ENCODE measurements at regions not wholly inside any gene's neighbourhood (a gene's known extent, or its start where the extent isn't known, plus 50 kb on each side); places are given as distances from the start of the nearest gene placed in this dataset.
A peak's percentile ranks its signal among the peaks of the same experiment; 100 is the strongest.

DNA sequence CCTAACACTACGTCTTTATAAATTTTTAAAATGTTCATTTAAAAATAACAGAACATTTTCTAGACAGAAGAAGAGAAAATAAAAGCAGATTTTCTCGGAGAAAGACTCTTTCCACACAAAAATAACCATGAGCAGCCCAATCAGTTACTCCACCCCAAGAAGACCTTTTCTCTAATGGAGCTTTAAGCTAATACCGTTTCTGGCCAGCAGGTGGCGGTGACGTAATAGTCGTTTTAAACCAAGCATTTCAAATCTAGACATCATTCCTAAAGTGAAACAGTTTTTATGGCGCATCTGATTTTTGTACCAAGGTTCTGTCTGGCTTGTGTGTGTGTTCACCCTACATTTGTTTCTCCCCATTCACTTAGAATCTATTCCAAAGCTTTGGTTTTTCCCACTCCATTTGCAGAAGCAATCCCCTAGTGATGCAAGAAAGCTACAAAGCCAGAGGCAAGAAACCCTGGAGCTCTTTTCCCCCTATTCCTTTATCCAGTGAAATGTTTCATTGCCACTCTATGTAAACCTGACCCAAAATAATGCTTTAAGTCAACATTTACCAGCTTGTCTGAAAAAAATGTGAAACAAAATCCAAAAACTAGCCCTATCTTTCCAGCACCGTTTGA is 336.7 kb upstream of the IGF1R start:
- Histone ChIP-seq H3K4me1 (no peaks in the 10 kb centered on the region), H3K27ac (no peak overlapping the region), H3K4me3 (no peak overlapping the region), H3K9me3 (no peaks in the 10 kb centered on the region), H3K36me3 (no peaks in the 10 kb centered on the region), H3K27me3 (peaks cover 0 to 3% (median 0%) of the 10 kb centered on the region in 4 donors)
- DNase-seq, result peak in 5 of 6 donors; percentile 46 to 88 (median 67)
- peak in 3 of 4 donors; percentile 79 to 84 (median 84) for ATAC-seq
- peak; percentile 63 to 78 (median 69) for TF ChIP-seq CTCF (IDR thresholded peaks at IDR 0.05)
- FAIRE-seq, result peak; percentile 90
- WGBS, 2 donors, result 10 to 12% methylated on average over 8 of the region's 8 CpGs
- intact Hi-C loops (cut with DNase I), result no loop called here

DNA sequence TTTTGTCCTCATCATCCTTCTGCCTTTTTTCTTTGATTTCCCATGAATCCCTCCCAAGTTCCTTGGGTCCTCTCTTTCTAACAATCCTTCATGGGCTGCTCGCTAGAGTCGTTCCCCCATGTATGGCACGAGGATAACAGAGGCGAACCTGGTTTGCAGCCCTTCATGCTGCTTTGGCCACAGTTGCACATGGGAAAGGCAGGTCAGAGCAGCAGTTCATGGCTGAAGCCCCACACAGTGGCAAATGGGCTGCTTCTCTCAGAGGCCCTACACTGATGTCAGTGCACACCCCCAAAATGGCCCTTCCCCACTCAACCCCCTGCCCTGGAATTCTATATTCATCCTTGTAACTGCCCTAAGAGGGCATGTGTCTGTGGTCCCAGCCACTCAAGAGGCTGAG is 335.4 kb upstream of the IGF1R start:
- H3K9me3 ChIP-seq, result no peaks in the 10 kb centered on the region
- TF ChIP-seq CTCF (IDR thresholded peaks at IDR 0.05), result no peak
- no peak overlapping the region for H3K27ac ChIP-seq
- whole genome bisulfite sequencing, 2 donors, result 52 to 84% methylated on average over 4 of the region's 4 CpGs
- DNase-seq, result no peak
- no peaks in the 10 kb centered on the region for H3K36me3 ChIP-seq
- no peak for FAIRE-seq
- no peaks in the 10 kb centered on the region for H3K4me1 ChIP-seq
- no peak overlapping the region for H3K4me3 ChIP-seq
- no peak for ATAC-seq
- intact Hi-C loops (cut with DNase I), result no loop called here
- H3K27me3 ChIP-seq, result peaks cover 0 to 3% (median 0%) of the 10 kb centered on the region in 4 donors

DNA sequence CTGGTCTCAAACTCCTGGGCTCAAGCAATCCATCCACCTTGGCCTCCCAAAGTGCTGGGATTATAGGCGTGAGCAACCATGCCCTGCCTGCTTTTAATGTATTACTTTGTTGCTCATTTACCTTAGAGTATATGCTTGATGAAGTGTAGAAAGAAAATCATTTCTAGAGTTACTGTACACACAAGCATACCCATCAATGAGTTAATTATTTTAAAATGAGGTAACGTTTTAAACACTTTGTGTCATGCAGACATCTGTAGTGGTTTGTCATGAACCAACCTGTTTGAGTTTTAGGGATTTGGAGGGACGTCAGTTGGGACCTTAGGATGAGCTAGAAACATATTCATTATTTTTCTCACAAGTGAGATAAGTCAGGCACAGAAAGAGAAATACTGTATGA is 332.4 kb upstream of the IGF1R start:
- FAIRE-seq (no peak), ATAC-seq (no peak), DNase-seq (no peak)
- H3K36me3 ChIP-seq, result no peaks in the 10 kb centered on the region
- no peak for TF ChIP-seq CTCF (IDR thresholded peaks at IDR 0.05)
- H3K4me3 ChIP-seq, result no peak overlapping the region
- 37 to 48% methylated on average over 3 of the region's 3 CpGs for WGBS, 2 donors
- H3K4me1 ChIP-seq, result no peaks in the 10 kb centered on the region
- H3K27ac ChIP-seq, result no peak overlapping the region
- H3K27me3 ChIP-seq, result peaks cover 0 to 3% (median 0%) of the 10 kb centered on the region in 4 donors
- intact Hi-C loops (cut with DNase I), result loop anchor here in 2 of 3 donors (2.0 to 5.0 kb wide), 2 partner anchors 103 to 106 kb away; no protein-coding TSS in a partner anchor
- H3K9me3 ChIP-seq, result no peaks in the 10 kb centered on the region

- no peak for TF ChIP-seq CTCF (IDR thresholded peaks at IDR 0.05)
- intact Hi-C loops (cut with DNase I), result no loop called here
- Histone ChIP-seq H3K4me3 (no peak overlapping the region), H3K27ac (no peak overlapping the region), H3K27me3 (no peaks in the 10 kb centered on the region), H3K9me3 (no peaks in the 10 kb centered on the region), H3K4me1 (no peaks in the 10 kb centered on the region), H3K36me3 (no peaks in the 10 kb centered on the region)
- FAIRE-seq, result no peak
- 56 to 64% methylated on average over 5 of the region's 5 CpGs for WGBS, 2 donors
- no peak for DNase-seq
- ATAC-seq, result no peak
Observed at GRCh38 chr15:98321896-98322295, 326.4 kb upstream of the IGF1R start.

DNA sequence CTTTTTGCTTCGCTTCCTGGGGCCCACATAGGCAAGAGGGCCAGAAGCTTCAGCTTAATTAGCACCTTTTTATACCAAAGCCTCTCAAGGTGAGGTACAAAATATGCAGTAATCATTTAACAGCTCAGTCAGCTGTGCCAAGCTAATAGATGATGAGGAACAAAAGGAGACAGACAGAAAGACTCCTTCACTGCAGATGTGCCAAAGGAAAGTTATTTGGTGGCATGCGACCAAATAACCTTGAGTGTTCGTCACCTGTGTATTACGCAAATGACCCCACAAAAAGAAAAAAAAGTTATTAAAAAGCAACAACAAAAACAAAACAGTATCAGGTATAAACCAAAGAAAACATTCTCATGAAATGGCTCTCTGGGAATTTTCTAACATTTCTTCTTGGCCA is 325.8 kb upstream of the IGF1R start:
- no peaks in the 10 kb centered on the region for H3K27me3 ChIP-seq
- H3K4me3 ChIP-seq, result no peak overlapping the region
- FAIRE-seq, result no peak
- no peak for TF ChIP-seq CTCF (IDR thresholded peaks at IDR 0.05)
- intact Hi-C loops (cut with DNase I), result no loop called here
- no peak for DNase-seq
- H3K36me3 ChIP-seq, result no peaks in the 10 kb centered on the region
- H3K27ac ChIP-seq, result no peak overlapping the region
- 41 to 46% methylated on average over 4 of the region's 4 CpGs for WGBS, 2 donors
- no peaks in the 10 kb centered on the region for H3K4me1 ChIP-seq
- no peak for ATAC-seq
- H3K9me3 ChIP-seq, result no peaks in the 10 kb centered on the region
